Stimulated activated CD8-positive, alpha-beta memory T cell treated with anti-CD3 and anti-CD28 coated beads, Interleukin-12 subunit alpha, Interleukin-12 subunit beta, amount 100 ng/mL, for 1 hour (primary cell): ENCODE measurements at regions not wholly inside any gene's neighbourhood (a gene's known extent, or its start where the extent isn't known, plus 50 kb on each side); places are given as distances from the start of the nearest gene placed in this dataset.
"Not testable (repeated sequence)": the region's sequence is repeated elsewhere in the genome, so short reads cannot be mapped to it uniquely, and the experiment has no call there.

Experiments
- DNase-seq: peaks from one replicate; pipeline ENCODE4 v3.0.0-alpha.2; 2020; ENCODE audit warnings: low read depth

GRCh38 chr1:213531369-213532310 is 456.1 kb upstream of the PROX1 start:
- no peak for DNase-seq

GRCh38 chr1:213533125-213533524 is 454.6 kb upstream of the PROX1 start:
- DNase-seq: no peak

GRCh38 chr1:213535679-213536078 is 452.1 kb upstream of the PROX1 start:
- DNase-seq: no peak

GRCh38 chr1:213538251-213538650 is 449.5 kb upstream of the PROX1 start:
- no peak for DNase-seq

- DNase-seq: no peak
Measured at GRCh38 chr1:213539464-213539863, 448.3 kb upstream of the PROX1 start.

- DNase-seq: no peak
Measured at GRCh38 chr1:213541641-213542040, 446.1 kb upstream of the PROX1 start.

- DNase-seq: not testable (repeated sequence)
Measured at GRCh38 chr1:213545181-213545580, 442.6 kb upstream of the PROX1 start.

GRCh38 chr1:213549982-213550381 is 437.8 kb upstream of the PROX1 start:
- no peak for DNase-seq

- no peak for DNase-seq
Measured at GRCh38 chr1:213550804-213551203, 437.0 kb upstream of the PROX1 start.

GRCh38 chr1:213552045-213552444 is 435.7 kb upstream of the PROX1 start:
- no peak for DNase-seq

GRCh38 chr1:213560226-213560625 is 427.5 kb upstream of the PROX1 start:
- no peak for DNase-seq

GRCh38 chr1:213561870-213562269 is 425.9 kb upstream of the PROX1 start:
- DNase-seq: no peak

GRCh38 chr1:213564215-213564659 is 423.5 kb upstream of the PROX1 start:
- DNase-seq: no peak

GRCh38 chr1:213568929-213569815 is 418.6 kb upstream of the PROX1 start:
- no peak for DNase-seq

- DNase-seq: no peak
Measured at GRCh38 chr1:213569816-213570150, 418.0 kb upstream of the PROX1 start.

GRCh38 chr1:213570487-213570886 is 417.3 kb upstream of the PROX1 start:
- DNase-seq: no peak

- DNase-seq: no peak
Measured at GRCh38 chr1:213571419-213571818, 416.4 kb upstream of the PROX1 start.

- no peak for DNase-seq
Measured at GRCh38 chr1:213571843-213572242, 415.9 kb upstream of the PROX1 start.

- no peak for DNase-seq
Measured at GRCh38 chr1:213572912-213573647, 414.7 kb upstream of the PROX1 start.

GRCh38 chr1:213573648-213574009 is 414.1 kb upstream of the PROX1 start:
- DNase-seq: no peak

- no peak for DNase-seq
Measured at GRCh38 chr1:213582976-213583567, 404.7 kb upstream of the PROX1 start.

GRCh38 chr1:213584272-213584671 is 403.5 kb upstream of the PROX1 start:
- no peak for DNase-seq
